ENCODE measurements at regions not wholly inside any gene's neighbourhood (a gene's known extent, or its start where the extent isn't known, plus 50 kb on each side); places are given as distances from the start of the nearest gene placed in this dataset.

GRCh38 chr10:130927157-130927556, 384.4 kb downstream of the TCERG1L start:
- DNase-seq (ENCODE audit: low read depth in 2 of 2), result no peak
- TF ChIP-seq, protein P1, sequence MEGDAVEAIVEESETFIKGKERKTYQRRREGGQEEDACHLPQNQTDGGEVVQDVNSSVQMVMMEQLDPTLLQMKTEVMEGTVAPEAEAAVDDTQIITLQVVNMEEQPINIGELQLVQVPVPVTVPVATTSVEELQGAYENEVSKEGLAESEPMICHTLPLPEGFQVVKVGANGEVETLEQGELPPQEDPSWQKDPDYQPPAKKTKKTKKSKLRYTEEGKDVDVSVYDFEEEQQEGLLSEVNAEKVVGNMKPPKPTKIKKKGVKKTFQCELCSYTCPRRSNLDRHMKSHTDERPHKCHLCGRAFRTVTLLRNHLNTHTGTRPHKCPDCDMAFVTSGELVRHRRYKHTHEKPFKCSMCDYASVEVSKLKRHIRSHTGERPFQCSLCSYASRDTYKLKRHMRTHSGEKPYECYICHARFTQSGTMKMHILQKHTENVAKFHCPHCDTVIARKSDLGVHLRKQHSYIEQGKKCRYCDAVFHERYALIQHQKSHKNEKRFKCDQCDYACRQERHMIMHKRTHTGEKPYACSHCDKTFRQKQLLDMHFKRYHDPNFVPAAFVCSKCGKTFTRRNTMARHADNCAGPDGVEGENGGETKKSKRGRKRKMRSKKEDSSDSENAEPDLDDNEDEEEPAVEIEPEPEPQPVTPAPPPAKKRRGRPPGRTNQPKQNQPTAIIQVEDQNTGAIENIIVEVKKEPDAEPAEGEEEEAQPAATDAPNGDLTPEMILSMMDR (IDR thresholded peaks at IDR 0.05; ENCODE audit: low read depth, low read length), result no peak

DNA sequence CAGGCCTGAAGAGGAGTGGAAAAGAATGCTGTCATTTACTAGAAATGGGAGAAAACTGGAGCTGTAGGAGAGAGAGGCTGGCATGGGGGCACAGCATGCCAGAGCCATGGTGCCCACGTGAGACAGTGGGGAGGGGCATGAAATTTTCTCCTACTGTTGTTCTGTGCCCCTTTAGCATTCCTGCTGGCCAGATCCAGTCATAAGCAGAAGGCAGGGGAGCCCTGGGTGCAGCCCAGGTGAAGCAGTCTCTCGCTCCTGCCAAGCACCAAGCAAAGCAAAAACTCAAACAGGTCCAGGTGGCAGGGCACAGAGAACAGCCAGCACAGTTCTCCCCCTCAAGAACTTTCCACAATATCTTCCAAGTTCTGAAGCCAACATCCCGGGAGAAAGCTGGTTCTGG, 383.2 kb downstream of the TCERG1L start:
- no peak for DNase-seq (ENCODE audit: low read depth in 2 of 2)
- H3K4me3 ChIP-seq (replicated peaks in 1 of 2; ENCODE audit: low read depth in 2 of 2, low read length in 2 of 2), result no peak overlapping the region
- TF ChIP-seq, protein P1 (IDR thresholded peaks at IDR 0.05; ENCODE audit: low read depth, low read length), result no peak

More at GRCh38 chr10:130927157-130927556, 384.4 kb downstream of the TCERG1L start:
- H3K4me3 ChIP-seq (replicated peaks in 1 of 2; ENCODE audit: low read depth in 2 of 2, low read length in 2 of 2), result no peak overlapping the region

- no peak for DNase-seq (ENCODE audit: low read depth in 2 of 2)
- no peak overlapping the region for H3K4me3 ChIP-seq (replicated peaks in 1 of 2; ENCODE audit: low read depth in 2 of 2, low read length in 2 of 2)
- TF ChIP-seq, protein P1 (IDR thresholded peaks at IDR 0.05; ENCODE audit: low read depth, low read length), result no peak
These were observed 381.8 kb downstream of the TCERG1L start for GRCh38 chr10:130929422-130930325.

DNA sequence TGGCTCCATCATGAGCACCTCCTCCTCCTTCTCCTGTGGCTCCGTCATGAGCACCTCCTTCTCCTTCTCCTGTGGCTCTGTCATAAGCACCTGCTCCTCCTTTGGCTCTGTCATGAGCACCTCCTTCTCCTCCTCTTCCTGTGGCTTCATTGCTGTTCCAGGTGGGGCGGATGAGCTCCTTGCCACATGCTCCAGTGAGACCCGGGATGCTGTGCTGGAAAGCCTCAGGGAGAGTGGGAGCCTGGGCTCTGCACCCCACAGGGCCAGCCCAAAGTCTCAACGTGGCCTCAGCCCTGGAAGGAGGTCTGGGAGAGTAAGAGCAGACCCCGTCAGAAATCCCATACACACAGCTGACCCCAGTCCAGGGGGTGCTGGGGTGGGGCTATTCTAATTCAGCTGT, 380.7 kb downstream of the TCERG1L start:
- TF ChIP-seq, protein P1 (IDR thresholded peaks at IDR 0.05; ENCODE audit: low read depth, low read length), result no peak
- H3K4me3 ChIP-seq (replicated peaks in 1 of 2; ENCODE audit: low read depth in 2 of 2, low read length in 2 of 2), result no peak overlapping the region
- DNase-seq (ENCODE audit: low read depth in 2 of 2), result no peak

DNA sequence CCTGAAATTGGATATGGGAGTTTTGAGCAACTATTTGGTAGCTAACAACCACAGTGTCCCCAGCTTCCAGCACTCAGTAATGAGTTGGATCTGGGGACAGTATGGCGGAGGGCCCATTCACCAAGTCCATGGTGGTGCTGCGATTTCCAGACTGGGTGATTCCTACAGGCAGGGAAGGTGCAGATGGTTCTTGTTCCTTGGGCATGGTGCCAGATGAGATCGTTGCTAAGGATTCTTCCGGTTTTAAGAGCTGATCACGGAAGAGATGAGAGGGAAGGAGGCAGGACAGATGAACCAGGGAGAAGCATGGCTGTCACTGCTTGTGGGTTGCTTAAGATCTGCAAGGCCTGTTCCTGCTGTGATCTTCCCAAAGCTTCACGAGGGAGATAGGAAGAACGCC, 380.3 kb downstream of the TCERG1L start:
- DNase-seq (ENCODE audit: low read depth in 2 of 2), result no peak
- H3K4me3 ChIP-seq (replicated peaks in 1 of 2; ENCODE audit: low read depth in 2 of 2, low read length in 2 of 2), result no peak overlapping the region
- TF ChIP-seq, protein P1 (IDR thresholded peaks at IDR 0.05; ENCODE audit: low read depth, low read length), result no peak

DNA sequence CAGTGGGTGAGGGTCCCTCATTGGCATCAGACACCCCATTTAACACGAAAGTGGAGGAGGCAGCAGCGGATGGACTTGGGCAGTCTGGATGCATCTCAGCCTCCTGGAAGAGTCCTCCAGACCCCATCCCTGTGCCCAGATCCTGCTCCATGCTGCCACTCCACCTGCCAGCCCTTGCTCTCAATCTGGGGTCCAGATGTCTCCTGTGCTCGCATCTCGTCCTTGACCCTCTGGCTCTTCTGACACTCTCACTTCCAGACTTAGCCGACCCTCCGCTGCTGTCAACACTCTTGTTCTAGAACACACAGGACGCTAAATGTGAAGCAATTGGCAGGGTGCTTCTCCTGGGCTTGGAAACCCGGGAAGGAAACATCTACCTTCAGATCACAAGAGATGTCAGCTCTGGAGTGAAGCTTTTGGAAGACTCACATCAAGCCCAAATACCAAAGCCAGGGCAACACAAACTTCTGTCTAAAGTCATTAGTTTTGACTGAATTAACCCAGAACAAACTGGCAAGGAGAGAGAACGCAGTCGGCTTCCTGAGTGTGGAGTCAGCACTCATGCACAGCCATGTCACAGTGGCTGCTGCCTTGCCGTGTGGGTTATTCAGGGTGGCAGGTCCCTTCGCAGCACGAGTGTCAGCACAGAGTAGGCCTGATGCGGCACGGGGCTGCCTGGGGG, 379.1 kb downstream of the TCERG1L start:
- DNase-seq (ENCODE audit: low read depth in 2 of 2), result no peak
- no peak overlapping the region for H3K4me3 ChIP-seq (replicated peaks in 1 of 2; ENCODE audit: low read depth in 2 of 2, low read length in 2 of 2)
- TF ChIP-seq, protein P1 (IDR thresholded peaks at IDR 0.05; ENCODE audit: low read depth, low read length), result no peak
